D721Med (cell line): ENCODE measurements at regions not wholly inside any gene's neighbourhood (a gene's known extent, or its start where the extent isn't known, plus 50 kb on each side); places are given as distances from the start of the nearest gene placed in this dataset.

ENCODE experiments used
- DNase-seq: peaks from one replicate; pipeline ENCODE4 v3.0.0; 2011; ENCODE audit warnings: low spot score; ENCODE audit not compliant: insufficient read length
- FAIRE-seq: peaks from 2 replicates; lab custom pipeline; 2011; peaks lifted over from hg19 to GRCh38; lab: Jason Lieb, UNC
- CTCF ChIP-seq: IDR thresholded peaks from 2 replicates; pipeline ENCODE4 v1.5.1; 2012; ENCODE audit warnings: mild to moderate bottlenecking, control low read depth; ENCODE audit not compliant: insufficient read depth; ENCODE audit errors: missing control alignments

GRCh38 chr20:51089840-51090239 is 66.9 kb upstream of the KCNG1 start:
- DNase-seq (no peak), FAIRE-seq (no peak)
- TF ChIP-seq CTCF = no peak

GRCh38 chr20:51089272-51089781 is 66.4 kb upstream of the KCNG1 start:
- TF ChIP-seq CTCF = no peak
- DNase-seq (no peak), FAIRE-seq (no peak)

- FAIRE-seq (no peak), DNase-seq (no peak)
Measured at GRCh38 chr20:51087266-51087665, 64.4 kb upstream of the KCNG1 start.

GRCh38 chr20:51085769-51086168 is 62.9 kb upstream of the KCNG1 start:
- TF ChIP-seq CTCF = no peak

More at GRCh38 chr20:51087266-51087665, 64.4 kb upstream of the KCNG1 start:
- no peak for TF ChIP-seq CTCF

GRCh38 chr20:51084593-51085377 is 61.9 kb upstream of the KCNG1 start:
- no peak for FAIRE-seq
- TF ChIP-seq CTCF = no peak
- no peak for DNase-seq

More at GRCh38 chr20:51085769-51086168, 62.9 kb upstream of the KCNG1 start:
- FAIRE-seq (no peak), DNase-seq (no peak)

- FAIRE-seq = no peak
- no peak for TF ChIP-seq CTCF
- no peak for DNase-seq
Measured at GRCh38 chr20:51083447-51083846, 60.5 kb upstream of the KCNG1 start.

GRCh38 chr20:51082988-51083387 is 60.1 kb upstream of the KCNG1 start:
- no peak for DNase-seq
- no peak for FAIRE-seq
- no peak for TF ChIP-seq CTCF
